GM19238 (cell line): ENCODE measurements at regions not wholly inside any gene's neighbourhood (a gene's known extent, or its start where the extent isn't known, plus 50 kb on each side); places are given as distances from the start of the nearest gene placed in this dataset.

Experiments
- DNase-seq: peaks from one replicate; pipeline ENCODE4 v3.0.0; 2011; ENCODE audit warnings: low spot score; ENCODE audit not compliant: insufficient read length

- DNase-seq, result no peak
Measured at GRCh38 chr1:106814418-106814817, 242.1 kb upstream of the PRMT6 start.

GRCh38 chr1:106817575-106817974 lies 238.9 kb upstream of the PRMT6 start:
- no peak for DNase-seq

- DNase-seq, result no peak
Measured at GRCh38 chr1:106831511-106831910, 225.0 kb upstream of the PRMT6 start.

- DNase-seq, result no peak
Measured at GRCh38 chr1:106836708-106837107, 219.8 kb upstream of the PRMT6 start.

GRCh38 chr1:106843518-106843917 lies 213.0 kb upstream of the PRMT6 start:
- no peak for DNase-seq

GRCh38 chr1:106846656-106847055 lies 209.8 kb upstream of the PRMT6 start:
- DNase-seq, result no peak

GRCh38 chr1:106861110-106861509 lies 195.4 kb upstream of the PRMT6 start:
- no peak for DNase-seq

- DNase-seq, result no peak
Measured at GRCh38 chr1:106868828-106869227, 187.6 kb upstream of the PRMT6 start.

GRCh38 chr1:106875622-106876021 lies 180.9 kb upstream of the PRMT6 start:
- DNase-seq, result no peak

GRCh38 chr1:106876384-106876783 lies 180.1 kb upstream of the PRMT6 start:
- DNase-seq, result no peak

GRCh38 chr1:106879538-106879937 lies 176.9 kb upstream of the PRMT6 start:
- no peak for DNase-seq

GRCh38 chr1:106880226-106880625 lies 176.2 kb upstream of the PRMT6 start:
- no peak for DNase-seq

- DNase-seq, result no peak
Measured at GRCh38 chr1:106883208-106883607, 173.3 kb upstream of the PRMT6 start.

GRCh38 chr1:106889059-106889458 lies 167.4 kb upstream of the PRMT6 start:
- DNase-seq, result no peak

GRCh38 chr1:106889583-106889982 lies 166.9 kb upstream of the PRMT6 start:
- DNase-seq, result no peak

GRCh38 chr1:106897976-106898375 lies 158.5 kb upstream of the PRMT6 start:
- DNase-seq, result no peak

- DNase-seq, result no peak
Measured at GRCh38 chr1:106899644-106900043, 156.8 kb upstream of the PRMT6 start.

- peak; percentile 4 for DNase-seq
Measured at GRCh38 chr1:106907795-106908194, 148.7 kb upstream of the PRMT6 start.

- no peak for DNase-seq
Measured at GRCh38 chr1:106908689-106909088, 147.8 kb upstream of the PRMT6 start.

GRCh38 chr1:106910798-106911197 lies 145.7 kb upstream of the PRMT6 start:
- DNase-seq, result no peak

- DNase-seq, result no peak
Measured at GRCh38 chr1:106912131-106912530, 144.3 kb upstream of the PRMT6 start.

GRCh38 chr1:106921186-106921585 lies 135.3 kb upstream of the PRMT6 start:
- DNase-seq, result no peak

- no peak for DNase-seq
Measured at GRCh38 chr1:106924360-106924759, 132.1 kb upstream of the PRMT6 start.

- no peak for DNase-seq
Measured at GRCh38 chr1:106925750-106926149, 130.7 kb upstream of the PRMT6 start.
